Liver (tissue), 3 donors: ENCODE measurements at regions not wholly inside any gene's neighbourhood (a gene's known extent, or its start where the extent isn't known, plus 50 kb on each side); places are given as distances from the start of the nearest gene placed in this dataset.

Experiments
- EGR1 ChIP-seq, 2 donors: IDR thresholded peaks; 2 replicates each; pipeline ENCODE4 v1.6.1; 2016 to 2018; ENCODE audit warnings: antibody characterized with exemption in 2 of 2, low read depth in 2 of 2
- FOXA1 ChIP-seq: IDR thresholded peaks from 2 replicates; pipeline ENCODE4 v1.6.1; 2016; ENCODE audit warnings: antibody characterized with exemption
- FOXA2 ChIP-seq: IDR thresholded peaks from 2 replicates; pipeline ENCODE4 v1.6.1; 2016; ENCODE audit warnings: antibody characterized with exemption
- JUND ChIP-seq, 2 donors: IDR thresholded peaks; 2 replicates each; pipeline ENCODE4 v1.6.1; 2016; ENCODE audit warnings: antibody characterized with exemption in 2 of 2
- TAF1 ChIP-seq: conservative IDR thresholded peaks from 2 replicates; pipeline ENCODE4 v1.6.1; 2016; ENCODE audit warnings: antibody characterized with exemption, mild to moderate bottlenecking
- YY1 ChIP-seq: IDR thresholded peaks from 2 replicates; pipeline ENCODE4 v1.6.1; 2016; ENCODE audit warnings: antibody characterized with exemption, mild to moderate bottlenecking
- TF ChIP-seq, protein P1 (sequence below): IDR thresholded peaks from 2 replicates; pipeline ENCODE4 v1.6.1; 2016; ENCODE audit warnings: antibody characterized with exemption, mild to moderate bottlenecking
- TF ChIP-seq, protein P2 (sequence below): fragments of 150-350 bp; IDR thresholded peaks from 2 replicates; pipeline ENCODE4 v1.5.1; 2017; ENCODE audit warnings: improper control_type of control experiment, low read depth, low read length; ENCODE audit not compliant: missing input control
- TF ChIP-seq, protein P3 (sequence below): IDR thresholded peaks from 2 replicates; pipeline ENCODE4 v1.6.1; 2016; ENCODE audit warnings: antibody characterized with exemption
- donor health status: healthy.
- donor health status: healthy.

DNA sequence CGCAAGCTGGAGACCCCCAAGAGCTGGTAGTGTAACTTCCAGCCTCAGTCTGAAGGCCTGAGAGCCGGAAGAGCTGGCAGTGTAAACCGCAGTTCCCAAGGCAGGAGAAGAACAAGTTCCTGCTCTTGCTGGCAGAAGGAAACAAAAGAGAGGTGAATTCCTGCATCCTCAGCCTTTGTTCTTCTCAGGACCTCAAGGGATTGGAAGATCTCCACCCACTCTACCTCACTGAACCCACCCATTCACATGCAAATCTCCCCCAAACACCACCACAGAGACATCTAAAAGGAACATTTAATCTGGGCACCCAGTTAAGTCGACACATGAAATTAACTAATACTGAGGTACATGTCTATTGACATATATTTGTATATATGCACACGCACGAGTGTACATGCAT, 1310.3 kb downstream of the TBC1D22A start:
- TF ChIP-seq, protein P1, sequence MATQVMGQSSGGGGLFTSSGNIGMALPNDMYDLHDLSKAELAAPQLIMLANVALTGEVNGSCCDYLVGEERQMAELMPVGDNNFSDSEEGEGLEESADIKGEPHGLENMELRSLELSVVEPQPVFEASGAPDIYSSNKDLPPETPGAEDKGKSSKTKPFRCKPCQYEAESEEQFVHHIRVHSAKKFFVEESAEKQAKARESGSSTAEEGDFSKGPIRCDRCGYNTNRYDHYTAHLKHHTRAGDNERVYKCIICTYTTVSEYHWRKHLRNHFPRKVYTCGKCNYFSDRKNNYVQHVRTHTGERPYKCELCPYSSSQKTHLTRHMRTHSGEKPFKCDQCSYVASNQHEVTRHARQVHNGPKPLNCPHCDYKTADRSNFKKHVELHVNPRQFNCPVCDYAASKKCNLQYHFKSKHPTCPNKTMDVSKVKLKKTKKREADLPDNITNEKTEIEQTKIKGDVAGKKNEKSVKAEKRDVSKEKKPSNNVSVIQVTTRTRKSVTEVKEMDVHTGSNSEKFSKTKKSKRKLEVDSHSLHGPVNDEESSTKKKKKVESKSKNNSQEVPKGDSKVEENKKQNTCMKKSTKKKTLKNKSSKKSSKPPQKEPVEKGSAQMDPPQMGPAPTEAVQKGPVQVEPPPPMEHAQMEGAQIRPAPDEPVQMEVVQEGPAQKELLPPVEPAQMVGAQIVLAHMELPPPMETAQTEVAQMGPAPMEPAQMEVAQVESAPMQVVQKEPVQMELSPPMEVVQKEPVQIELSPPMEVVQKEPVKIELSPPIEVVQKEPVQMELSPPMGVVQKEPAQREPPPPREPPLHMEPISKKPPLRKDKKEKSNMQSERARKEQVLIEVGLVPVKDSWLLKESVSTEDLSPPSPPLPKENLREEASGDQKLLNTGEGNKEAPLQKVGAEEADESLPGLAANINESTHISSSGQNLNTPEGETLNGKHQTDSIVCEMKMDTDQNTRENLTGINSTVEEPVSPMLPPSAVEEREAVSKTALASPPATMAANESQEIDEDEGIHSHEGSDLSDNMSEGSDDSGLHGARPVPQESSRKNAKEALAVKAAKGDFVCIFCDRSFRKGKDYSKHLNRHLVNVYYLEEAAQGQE, result no peak
- TF ChIP-seq TAF1, result no peak
- TF ChIP-seq, protein P2, sequence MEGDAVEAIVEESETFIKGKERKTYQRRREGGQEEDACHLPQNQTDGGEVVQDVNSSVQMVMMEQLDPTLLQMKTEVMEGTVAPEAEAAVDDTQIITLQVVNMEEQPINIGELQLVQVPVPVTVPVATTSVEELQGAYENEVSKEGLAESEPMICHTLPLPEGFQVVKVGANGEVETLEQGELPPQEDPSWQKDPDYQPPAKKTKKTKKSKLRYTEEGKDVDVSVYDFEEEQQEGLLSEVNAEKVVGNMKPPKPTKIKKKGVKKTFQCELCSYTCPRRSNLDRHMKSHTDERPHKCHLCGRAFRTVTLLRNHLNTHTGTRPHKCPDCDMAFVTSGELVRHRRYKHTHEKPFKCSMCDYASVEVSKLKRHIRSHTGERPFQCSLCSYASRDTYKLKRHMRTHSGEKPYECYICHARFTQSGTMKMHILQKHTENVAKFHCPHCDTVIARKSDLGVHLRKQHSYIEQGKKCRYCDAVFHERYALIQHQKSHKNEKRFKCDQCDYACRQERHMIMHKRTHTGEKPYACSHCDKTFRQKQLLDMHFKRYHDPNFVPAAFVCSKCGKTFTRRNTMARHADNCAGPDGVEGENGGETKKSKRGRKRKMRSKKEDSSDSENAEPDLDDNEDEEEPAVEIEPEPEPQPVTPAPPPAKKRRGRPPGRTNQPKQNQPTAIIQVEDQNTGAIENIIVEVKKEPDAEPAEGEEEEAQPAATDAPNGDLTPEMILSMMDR, result no peak
- TF ChIP-seq FOXA2, result no peak
- TF ChIP-seq YY1, result no peak
- TF ChIP-seq FOXA1, result no peak
- no peak for TF ChIP-seq JUND (IDR thresholded peaks at IDR 0.05)
- TF ChIP-seq EGR1 (IDR thresholded peaks at IDR 0.05; ENCODE audit: low read depth in 2 of 2), result no peak
- TF ChIP-seq, protein P3, sequence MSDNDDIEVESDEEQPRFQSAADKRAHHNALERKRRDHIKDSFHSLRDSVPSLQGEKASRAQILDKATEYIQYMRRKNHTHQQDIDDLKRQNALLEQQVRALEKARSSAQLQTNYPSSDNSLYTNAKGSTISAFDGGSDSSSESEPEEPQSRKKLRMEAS, result no peak
